Stimulated activated CD4-positive, alpha-beta T cell treated with anti-CD3 and anti-CD28 coated beads, Interleukin-12 subunit alpha, Interleukin-12 subunit beta, amount 100 ng/mL, for 24 hours (primary cell): ENCODE measurements at regions not wholly inside any gene's neighbourhood (a gene's known extent, or its start where the extent isn't known, plus 50 kb on each side); places are given as distances from the start of the nearest gene placed in this dataset.

Experiments used
- DNase-seq, 2 experiments: peaks; one replicate each; pipeline ENCODE4 v3.0.0-alpha.2; 2020; ENCODE audit warnings: low read depth in 2 of 2

DNA sequence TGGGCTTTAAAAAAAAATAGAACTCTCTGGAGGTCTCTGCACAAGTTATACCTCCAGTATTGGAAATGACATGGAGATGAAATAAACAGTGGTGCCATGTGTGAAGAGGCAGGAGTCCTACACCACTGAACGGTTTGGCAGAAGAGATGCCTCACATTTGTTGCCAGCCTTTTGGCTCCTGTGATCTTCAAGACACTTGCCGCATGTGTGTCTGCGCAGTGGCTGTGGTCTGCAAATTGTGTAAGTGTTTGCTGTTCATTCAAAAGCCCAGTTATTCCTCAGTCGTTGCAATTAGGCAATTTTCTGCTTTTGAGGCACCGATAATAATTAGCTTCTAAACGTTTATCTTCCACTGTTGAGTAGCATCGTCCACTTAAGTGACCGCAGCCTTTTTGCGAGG, 319.1 kb downstream of the BRD1 start:
- DNase-seq: no peak

DNA sequence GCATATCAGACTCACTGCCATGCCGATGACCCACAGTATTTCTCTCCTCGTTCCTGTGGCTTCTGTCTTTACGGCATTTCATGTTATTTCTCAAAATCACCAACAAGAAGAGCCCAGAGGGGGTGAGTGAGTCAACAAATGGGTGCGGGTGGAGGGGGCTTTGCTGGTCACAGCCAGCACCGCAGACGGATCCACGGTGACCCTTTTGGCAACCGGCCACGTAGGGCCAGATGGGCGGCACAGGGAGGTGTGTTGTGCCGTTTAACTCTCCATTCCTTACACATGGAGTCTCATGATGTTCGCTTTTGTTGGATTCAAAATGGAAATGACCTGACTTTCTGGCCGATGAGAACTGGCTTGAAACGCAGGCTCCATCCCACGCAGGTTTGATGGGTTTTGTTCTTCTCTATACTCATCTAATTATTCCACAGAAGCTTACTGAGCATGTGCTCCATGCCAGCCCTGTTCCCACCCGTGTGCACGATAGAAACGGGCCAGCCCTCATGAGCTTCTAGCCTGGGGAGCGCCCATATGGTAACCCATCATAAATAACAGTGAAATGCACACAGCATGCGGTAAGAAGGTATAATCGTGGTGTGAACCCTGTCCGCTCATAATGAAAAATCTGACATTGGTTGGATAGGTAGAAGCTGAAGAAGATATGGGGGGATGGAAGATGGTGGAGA, 319.9 kb downstream of the BRD1 start:
- no peak for DNase-seq

DNA sequence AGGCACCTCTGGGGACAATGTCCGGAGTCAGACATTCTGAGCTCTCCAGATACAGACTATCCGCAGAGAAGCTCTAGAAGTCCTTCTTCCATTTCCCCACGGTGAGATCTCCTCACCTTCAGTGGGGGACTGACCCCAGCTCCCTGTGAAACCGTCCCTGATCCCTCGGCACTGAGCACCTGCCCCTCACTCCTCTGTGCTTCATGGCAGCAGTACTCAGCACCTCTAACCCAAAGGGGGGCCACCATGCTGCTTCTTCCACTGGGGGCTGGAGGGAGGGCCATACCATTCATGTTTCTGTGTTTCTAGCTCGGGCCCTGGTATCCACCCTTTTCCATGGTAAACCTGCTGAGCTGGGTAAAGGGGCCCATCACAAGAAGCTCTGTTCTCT, 321.7 kb downstream of the BRD1 start:
- no peak for DNase-seq

DNA sequence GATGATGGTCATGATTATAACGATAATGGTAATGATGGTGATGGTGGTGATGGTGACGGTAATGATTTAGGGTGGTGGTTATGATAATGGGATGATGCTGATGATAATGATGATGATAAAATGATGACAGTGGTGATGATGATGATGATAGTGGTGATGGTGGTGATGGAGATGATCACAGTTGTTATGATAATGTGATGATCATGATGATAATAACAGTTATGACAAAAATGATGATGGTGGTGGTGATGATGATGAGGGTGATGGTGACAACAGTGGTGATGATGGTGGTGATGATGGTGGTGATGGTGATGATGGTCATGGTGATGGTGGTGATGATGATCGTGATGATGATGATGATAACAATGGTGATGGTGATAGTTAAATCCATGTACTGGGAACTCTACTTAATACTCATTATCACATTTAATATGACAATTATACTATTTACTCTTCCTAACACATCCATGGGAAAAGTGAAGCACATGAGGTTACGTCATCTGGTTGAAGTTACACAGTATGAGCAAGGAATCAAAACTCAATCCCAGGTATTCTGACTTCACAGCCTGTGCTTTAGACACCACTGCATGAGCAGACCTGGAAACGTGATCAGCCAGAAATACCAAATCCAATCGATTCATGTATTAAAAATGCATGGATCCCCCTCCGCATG, 322.2 kb downstream of the BRD1 start:
- no peak for DNase-seq

DNA sequence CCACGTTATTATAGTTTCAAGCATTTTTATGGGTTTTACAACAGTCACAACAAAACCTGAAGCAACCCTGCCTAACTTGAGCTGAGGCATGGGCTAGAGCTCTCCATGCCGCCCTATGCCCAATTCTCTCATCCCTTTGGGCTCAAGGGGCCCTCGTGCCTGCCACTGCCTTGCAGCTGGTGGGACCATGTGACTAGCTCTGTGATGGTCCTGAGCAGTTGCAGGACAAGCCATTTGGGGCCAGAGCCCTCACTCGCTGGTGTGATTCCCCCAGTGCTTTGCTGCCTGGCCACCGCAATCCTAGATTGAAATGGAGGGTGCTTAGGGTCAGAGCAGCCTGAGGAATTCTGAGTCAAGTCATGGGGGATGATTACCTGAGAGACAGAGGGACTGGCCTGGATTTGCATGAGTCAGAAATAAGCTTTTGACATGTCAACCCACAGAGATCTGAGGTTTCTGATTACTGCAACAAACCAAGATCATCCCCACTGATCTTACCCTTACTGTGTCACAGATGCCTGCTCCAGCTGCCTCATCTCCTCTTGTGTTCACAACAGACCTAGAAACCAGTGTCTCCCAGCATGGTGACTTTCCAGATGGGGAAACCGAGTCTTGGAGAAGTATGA, 323.7 kb downstream of the BRD1 start:
- DNase-seq: no peak

DNA sequence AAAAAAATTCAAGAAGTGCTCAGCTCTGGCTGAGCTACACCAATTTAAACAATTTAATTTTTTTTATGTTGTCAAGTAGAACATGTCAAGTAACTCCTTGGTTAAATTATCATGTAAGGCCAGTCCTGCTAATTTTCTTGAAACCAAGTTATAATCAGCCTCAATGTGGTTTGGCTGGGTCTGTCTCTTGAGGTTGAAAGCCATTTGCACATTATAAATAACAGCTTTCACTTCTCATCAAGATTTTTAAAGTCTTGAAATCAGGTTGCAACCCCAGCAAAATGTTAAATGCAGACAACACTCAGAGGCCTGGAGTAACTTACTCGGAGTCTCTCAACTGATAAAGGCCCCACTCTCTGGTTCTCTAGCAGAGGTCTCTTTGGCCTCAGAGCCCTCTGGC, 324.4 kb downstream of the BRD1 start:
- no peak for DNase-seq

DNA sequence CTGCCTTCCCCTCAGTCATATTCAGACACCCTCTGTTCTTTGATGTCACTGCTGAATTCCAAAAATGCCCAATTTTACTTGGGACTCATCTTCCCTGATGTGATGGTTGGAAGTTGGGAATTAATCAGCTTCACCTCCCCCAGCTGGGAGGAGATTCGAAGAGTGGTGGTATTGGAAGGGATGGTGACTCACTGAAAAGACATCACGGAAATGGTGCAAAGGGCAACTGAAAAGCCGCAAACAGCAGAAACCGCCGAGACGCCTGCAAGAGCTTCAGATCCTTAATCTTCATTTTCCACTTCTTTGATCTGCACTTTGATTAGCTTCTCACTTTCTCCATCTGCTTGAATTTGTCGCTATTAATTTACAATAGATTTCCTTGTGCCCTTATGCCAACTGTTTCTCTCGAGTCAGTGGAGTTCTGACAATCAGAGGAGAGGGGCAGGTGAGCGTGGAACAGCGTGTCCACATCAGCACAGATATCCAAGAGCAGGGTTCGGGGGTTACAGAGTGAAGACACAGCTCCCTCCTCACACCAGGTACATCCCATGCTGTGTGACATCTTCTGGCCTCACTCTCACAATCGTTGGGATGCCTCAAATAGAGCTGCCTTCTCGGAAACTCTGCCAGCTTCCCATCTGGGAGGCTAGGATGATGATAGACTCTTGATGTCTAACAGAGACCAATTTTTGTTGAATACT, 325.4 kb downstream of the BRD1 start:
- no peak for DNase-seq

DNA sequence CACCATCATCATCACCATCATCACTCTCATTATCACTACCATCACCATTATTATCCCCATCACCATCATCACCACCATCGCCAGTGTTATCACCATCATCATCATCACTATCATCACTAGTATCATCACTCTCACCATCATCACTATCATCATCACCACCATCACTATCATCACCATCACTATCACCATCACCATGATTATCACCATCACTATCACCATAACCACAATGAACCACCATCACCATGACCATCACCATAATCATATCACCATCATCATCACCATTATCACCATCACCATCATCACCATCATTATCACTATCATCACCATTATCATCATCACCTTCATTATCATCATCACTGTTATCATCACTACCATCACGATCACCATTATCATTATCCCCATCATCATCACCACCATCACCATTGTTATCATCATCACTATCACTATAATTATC, 326.7 kb downstream of the BRD1 start:
- no peak for DNase-seq

DNA sequence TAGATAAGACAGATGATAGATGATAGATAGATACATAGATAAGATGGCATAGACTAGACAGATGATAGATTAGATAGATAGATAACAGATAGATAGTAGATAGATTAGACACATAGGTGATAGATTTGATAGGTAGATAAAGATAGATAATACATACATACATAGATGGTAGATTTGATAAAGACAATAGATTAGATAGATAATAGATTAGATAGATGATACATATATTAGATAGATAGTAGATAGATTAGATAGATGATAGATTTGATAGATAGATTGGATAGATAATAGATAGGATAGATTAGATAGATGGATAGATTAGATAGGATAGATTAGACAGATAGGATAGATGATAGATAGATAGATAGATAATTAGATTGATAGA, 327.6 kb downstream of the BRD1 start:
- DNase-seq: no peak

DNA sequence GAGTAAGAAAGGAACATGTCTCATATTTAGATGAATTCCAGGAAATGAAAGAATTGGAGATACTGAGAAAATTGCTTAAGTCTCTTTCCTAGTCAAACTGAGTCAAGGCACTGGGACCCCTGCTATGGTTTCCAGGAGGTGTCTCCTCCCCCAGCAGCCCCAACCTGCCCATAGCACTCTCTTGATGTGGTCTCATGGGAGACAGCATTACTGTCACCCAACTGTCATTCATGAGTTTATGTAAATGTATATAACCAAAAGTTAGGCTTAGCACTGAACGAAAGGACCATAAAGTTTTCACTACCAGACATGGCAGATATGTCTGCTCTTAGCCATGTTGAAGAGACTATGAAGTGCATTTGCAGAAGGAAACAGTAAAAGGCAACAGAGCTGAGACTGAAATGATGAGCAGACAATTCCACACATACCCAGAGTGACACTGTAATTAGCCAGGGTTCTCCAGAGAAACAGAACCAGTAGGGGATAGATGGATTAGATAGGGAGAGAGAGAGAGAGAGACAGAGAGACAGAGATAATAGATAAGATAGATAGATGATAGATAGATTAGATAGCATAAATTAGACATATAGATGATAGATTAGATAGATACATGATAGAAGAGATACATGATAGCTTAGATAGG, 328.1 kb downstream of the BRD1 start:
- DNase-seq: no peak

DNA sequence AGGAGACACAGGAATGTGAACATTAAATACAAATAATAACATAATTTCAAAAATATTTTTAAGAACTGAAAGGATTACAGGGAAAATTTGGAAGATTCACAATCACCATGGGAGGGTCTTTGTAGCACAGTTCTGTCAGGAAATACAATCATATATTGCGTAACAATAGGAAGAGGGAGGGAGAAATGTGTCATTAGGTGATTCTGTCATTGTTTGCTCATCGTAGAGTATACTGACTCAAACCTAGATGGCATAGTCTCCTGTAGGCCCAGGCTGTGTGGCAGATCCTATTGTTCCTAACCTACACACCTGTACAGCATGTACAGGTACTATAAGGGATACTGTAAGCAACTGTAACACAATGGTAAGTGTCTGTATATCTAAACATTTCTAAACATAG, 330.4 kb downstream of the BRD1 start:
- DNase-seq: no peak

DNA sequence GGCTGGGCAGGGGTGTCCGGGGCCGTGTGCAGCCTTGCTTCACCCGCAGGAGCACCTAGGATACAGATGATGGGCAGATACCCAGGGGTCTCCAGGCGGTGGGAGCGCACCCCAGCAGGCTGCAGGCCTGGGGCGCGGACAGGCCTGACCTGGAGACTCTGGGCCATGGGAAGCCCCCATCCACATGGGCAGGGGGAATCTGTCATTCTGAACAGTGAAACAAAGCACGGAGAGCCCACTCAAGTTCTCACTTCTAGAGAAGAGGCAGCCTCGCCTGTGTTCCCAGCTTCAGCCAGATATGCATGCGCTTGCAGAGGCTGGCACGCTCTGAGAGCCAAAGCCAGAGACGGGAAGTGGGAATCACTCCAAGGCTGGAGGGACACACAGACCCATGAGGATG, 333.1 kb downstream of the BRD1 start:
- no peak for DNase-seq

DNA sequence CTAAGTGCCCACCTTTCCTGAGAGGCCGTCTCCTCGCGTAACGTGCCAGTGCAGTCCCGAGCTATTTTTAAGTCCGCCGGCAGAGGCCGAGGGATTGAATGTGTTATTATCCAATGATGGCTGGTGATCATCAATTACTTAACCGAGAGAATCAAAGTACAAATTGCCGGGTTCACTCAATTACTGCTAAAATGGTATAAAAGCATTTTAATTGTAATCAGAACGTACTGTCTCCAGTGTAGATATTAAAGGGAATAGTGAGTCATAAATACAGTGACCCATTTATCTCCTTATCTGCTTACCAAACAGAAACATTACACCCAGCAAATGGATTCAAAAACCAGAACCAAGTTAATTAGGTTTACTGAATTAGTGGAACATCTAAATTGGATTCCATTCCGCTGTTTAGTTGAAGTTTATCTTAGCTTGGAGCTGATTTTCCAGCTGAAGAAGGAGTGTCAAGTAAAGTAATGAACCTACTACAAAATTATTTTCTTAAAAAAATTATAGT, 334.9 kb downstream of the BRD1 start:
- no peak for DNase-seq

DNA sequence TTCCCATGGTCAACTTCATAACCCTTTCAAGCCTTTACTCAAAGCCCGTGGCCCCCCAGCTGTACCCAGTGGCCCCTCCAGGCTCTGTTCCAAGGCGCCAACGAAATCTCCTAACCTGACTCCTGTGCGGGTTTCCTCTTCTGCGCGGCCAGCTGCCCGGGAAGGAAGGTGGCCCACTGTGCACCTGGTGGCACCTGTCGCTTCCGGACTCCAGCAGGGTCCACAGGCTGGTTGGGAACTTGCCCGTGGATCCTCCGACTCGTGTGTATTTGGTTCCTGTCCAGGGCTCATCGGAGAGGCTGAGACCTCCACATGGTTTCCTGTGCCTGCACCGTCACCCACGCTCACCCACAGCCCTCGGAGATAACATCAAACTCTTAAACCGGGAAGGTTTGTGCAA, 335.4 kb downstream of the BRD1 start:
- DNase-seq: no peak

DNA sequence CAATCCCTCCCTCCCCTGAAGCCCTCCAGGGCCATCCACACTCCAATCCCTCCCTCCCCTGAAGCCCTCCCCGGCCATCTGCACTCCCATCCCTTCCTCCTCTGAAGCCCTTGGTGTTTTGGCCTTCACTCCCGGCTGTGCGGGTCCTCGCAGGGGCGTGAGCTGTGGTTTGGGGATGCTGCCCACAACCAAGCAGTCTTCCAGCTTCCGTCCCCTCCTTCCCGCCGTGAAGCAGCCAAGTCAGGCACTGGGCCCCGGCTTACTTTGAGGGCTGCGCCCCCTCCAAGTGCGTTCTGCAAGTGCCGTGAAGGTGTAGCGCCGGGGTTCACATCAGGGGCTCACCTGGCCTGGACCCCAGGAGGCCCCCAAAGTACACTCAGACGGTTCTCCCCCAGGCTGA, 335.9 kb downstream of the BRD1 start:
- DNase-seq: no peak

DNA sequence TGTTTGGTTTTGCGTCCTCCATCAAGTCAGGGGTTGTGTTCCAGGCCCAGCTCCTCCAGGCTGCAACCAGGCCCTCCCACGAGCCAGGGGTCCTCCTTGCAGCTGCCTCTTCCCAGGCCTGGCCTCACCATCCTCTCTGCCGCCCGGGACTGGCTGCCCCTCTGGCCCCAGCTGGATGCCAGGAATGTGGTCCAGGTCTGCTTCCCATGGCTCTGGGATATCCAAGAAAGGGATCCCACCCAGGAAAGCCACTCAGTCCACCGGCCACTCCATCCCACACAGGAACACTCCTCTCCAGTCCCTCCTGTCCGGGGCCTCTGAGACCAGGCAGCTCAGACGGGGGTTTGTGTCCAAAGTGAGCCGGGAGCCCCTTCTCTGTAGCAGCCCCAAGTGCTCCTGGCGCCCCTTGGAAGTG, 336.4 kb downstream of the BRD1 start:
- DNase-seq: no peak

DNA sequence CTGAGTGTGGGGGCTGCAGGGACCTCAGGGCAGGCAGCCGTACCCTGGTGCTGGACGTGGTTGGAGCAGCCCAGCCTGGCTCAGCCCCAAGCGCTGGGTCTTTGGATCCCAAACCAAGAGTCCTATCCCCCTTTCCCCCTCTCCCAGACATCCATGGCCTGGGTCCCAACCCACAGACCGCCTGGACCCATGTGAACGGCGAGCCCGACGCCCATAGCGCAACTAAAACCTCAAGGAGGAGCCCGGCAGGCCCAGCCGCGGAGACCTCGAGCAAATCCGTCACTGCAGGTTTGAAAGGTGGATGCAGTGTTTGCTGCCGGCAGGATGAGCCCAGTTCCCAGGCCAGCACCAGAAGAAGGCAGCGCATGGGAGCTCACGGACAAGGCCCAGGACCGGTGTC, 337.0 kb downstream of the BRD1 start:
- no peak for DNase-seq

DNA sequence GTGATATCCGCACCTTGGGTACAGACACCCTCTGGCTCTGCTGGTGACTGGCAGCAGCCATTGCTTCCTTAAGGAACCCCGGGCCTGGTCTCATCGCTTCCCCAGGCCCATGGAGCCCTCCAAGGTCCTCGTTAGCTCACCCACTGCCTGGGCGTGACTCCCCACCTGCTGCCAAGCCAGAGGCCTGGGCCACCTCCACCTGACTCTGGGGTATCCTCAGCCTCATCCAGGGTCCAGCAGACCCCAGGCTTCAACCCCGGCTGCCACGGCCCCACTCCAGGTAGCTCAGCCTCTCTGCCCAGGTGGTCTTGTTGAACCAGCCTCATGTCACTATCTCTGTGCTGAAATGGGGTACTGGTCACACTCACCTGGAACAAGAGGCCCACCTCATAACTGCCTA, 337.9 kb downstream of the BRD1 start:
- no peak for DNase-seq

DNA sequence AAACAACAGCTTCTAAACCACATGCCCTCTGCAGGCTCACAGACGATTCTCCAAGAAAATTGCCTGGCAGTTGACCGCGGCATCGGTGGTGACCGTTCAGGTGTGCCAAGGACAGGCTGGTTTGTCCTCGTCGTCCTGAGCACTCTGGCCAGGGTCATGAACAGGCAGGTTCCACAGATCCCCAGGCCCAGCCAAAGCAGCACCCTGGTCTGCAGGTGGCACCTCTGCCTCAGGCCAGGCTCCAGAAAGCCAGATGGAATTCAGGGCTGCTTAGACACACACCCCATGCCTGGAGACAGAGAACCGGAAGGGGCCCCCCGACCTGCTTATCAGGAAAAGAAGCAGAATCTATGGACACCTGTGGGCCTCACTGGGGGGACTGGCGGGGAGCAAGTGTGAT, 338.7 kb downstream of the BRD1 start:
- no peak for DNase-seq

DNA sequence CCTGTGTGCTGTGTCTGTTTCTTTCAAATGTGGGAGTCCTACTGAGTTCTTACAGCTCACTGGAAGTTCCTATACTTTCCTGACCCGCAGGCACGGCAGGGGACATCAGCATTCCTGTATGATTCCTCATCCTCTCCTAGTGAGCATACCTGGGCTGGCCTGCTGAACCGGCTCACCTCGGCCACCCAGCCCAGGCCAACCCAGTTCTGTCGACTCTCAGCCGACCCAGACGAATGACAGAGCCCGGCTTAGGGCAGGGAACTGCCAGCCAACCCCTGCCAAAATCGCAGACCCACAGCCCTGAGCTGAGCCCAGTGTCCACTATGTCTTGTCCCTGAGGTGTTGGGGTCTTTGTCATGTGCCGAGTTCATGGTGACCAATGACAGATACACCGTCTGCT, 339.7 kb downstream of the BRD1 start:
- no peak for DNase-seq

DNA sequence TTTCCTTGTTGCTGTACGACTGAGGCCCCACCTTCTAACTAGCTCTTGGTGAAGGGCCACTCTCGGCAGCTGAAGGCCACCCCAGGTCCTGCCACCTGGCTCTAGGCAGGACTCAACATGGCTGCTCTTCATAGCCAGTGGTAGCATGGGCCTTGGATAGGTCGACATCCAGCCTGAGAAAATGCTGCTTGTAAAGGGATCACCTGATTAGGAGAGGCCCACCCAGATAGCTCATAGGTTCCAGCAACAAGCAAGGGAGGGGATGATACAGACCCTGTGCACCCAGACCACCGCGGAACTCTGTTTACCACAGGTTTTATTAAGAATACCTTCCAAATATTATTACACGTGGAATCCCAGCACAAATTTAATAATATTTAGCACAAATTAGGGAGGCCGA, 341.4 kb downstream of the BRD1 start:
- no peak for DNase-seq

DNA sequence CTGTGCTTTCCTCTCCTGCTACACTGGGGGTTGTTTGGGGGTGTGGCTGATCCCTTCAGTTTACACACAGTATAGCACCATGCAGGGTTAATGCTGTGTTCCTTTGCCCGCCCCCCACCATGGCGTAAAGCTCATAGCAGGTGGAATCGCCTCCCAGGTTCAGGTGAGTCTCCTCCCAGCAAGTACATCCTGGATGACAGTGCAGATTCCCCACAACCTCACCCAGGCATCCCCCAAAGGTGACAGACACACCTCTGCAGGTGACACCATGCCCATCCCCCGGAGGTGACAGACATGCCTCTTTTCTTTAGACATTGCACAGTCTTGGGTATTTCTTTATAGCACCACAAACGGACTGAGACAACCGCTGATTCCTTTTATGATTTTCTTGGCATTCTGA, 343.7 kb downstream of the BRD1 start:
- DNase-seq: no peak
